Loucy (cell line): ENCODE measurements at regions not wholly inside any gene's neighbourhood (a gene's known extent, or its start where the extent isn't known, plus 50 kb on each side); places are given as distances from the start of the nearest gene placed in this dataset.

Source experiments
- H2AFZ ChIP-seq: fragments of 200-600 bp; sonication (generic); 2 replicates; pipeline ENCODE4 v1.6.0; 2016; ENCODE audit warnings: antibody characterized with exemption, mild to moderate bottlenecking, low read length, moderate library complexity
- H3F3A ChIP-seq: fragments of 200-600 bp; 2 replicates; pipeline ENCODE4 v1.6.0; 2016; ENCODE audit warnings: antibody characterized with exemption, low read depth, mild to moderate bottlenecking
- H3K27me3 ChIP-seq: fragments of 200-600 bp; sonication (generic); 2 replicates; pipeline ENCODE4 v1.6.1; 2014; ENCODE audit warnings: low read length, mild to moderate bottlenecking; ENCODE audit not compliant: insufficient read depth, poor library complexity, severe bottlenecking
- H3K36me3 ChIP-seq: fragments of 200-600 bp; sonication (generic); 2 replicates; pipeline ENCODE4 v1.6.1; 2016; ENCODE audit warnings: low read length; ENCODE audit not compliant: insufficient read depth
- H3K4me1 ChIP-seq: fragments of 200-600 bp; sonication (generic); 2 replicates; pipeline ENCODE4 v1.5.1; 2014; ENCODE audit warnings: low read length, mild to moderate bottlenecking; ENCODE audit not compliant: insufficient read depth, poor library complexity, severe bottlenecking
- H3K4me2 ChIP-seq: fragments of 200-600 bp; sonication (generic); 2 replicates; pipeline ENCODE4 v1.6.0; 2014; ENCODE audit warnings: antibody characterized with exemption, low read length, low read depth, mild to moderate bottlenecking; ENCODE audit not compliant: poor library complexity, severe bottlenecking
- H3K4me3 ChIP-seq: fragments of 200-600 bp; sonication (generic); 2 replicates; pipeline ENCODE4 v1.5.1; 2014; ENCODE audit warnings: low read length, mild to moderate bottlenecking, mixed read lengths; ENCODE audit not compliant: poor library complexity, severe bottlenecking
- H3K79me2 ChIP-seq: fragments of 200-600 bp; sonication (generic); 2 replicates; pipeline ENCODE4 v1.6.1; 2014; ENCODE audit warnings: low read length; ENCODE audit not compliant: insufficient read depth
- H3K9ac ChIP-seq: fragments of 200-600 bp; sonication (generic); 2 replicates; pipeline ENCODE4 v1.6.0; 2014; ENCODE audit warnings: mild to moderate bottlenecking, low read depth, low read length, moderate library complexity; ENCODE audit not compliant: poor library complexity, severe bottlenecking
- H3K9me2 ChIP-seq: fragments of 200-600 bp; sonication (generic); replicated peaks from 2 replicates; pipeline ENCODE4 v1.6.1; 2016; ENCODE audit warnings: low read depth, low read length, mixed read lengths
- H3K9me3 ChIP-seq: fragments of 200-600 bp; sonication (generic); 2 replicates; pipeline ENCODE4 v1.6.1; 2014; ENCODE audit warnings: mild to moderate bottlenecking, antibody characterized with exemption, low read length, low read depth; ENCODE audit not compliant: insufficient read depth
- H4K20me1 ChIP-seq: fragments of 200-600 bp; sonication (generic); 2 replicates; pipeline ENCODE4 v1.6.0; 2014; ENCODE audit warnings: antibody characterized with exemption, low read length, mild to moderate bottlenecking; ENCODE audit not compliant: insufficient read depth, poor library complexity, severe bottlenecking
- CTCF ChIP-seq: fragments of 200-600 bp; sonication (generic); conservative IDR thresholded peaks from 2 replicates; pipeline ENCODE4 v1.5.1; 2014; ENCODE audit warnings: mild to moderate bottlenecking, antibody characterized with exemption, low read length
- EZH2phosphoT487 ChIP-seq: fragments of 200-600 bp; IDR thresholded peaks from 2 replicates; pipeline ENCODE4 v1.6.1; 2018; ENCODE audit warnings: antibody characterized with exemption, mild to moderate bottlenecking, moderate library complexity, borderline replicate concordance

GRCh38 chr9:105069696-105070095, 141.7 kb upstream of the ABCA1 start:
- no peaks in the 10 kb centered on the region for H3K9me3 ChIP-seq
- H3K9ac ChIP-seq, result no peak overlapping the region
- no peaks in the 10 kb centered on the region for H3K9me2 ChIP-seq
- no peaks in the 10 kb centered on the region for H3K27me3 ChIP-seq
- no peak overlapping the region for H3K4me3 ChIP-seq
- peaks cover 14% of the 10 kb centered on the region for H3K4me1 ChIP-seq
- TF ChIP-seq EZH2phosphoT487, result no peak
- no peak for TF ChIP-seq CTCF
- no peaks in the 10 kb centered on the region for H3K36me3 ChIP-seq
- H3K4me2 ChIP-seq, result no peak overlapping the region
- no peaks in the 10 kb centered on the region for H4K20me1 ChIP-seq
- no peaks in the 10 kb centered on the region for H3K79me2 ChIP-seq
- no peak overlapping the region for H2AFZ ChIP-seq
- no peaks in the 10 kb centered on the region for H3F3A ChIP-seq

GRCh38 chr9:105070176-105070575, 142.2 kb upstream of the ABCA1 start:
- Histone ChIP-seq H3K36me3 (no peaks in the 10 kb centered on the region), H3K79me2 (no peaks in the 10 kb centered on the region), H3K4me2 (no peak overlapping the region), H3K9ac (no peak overlapping the region), H4K20me1 (no peaks in the 10 kb centered on the region), H3K4me3 (no peak overlapping the region), H3K9me3 (no peaks in the 10 kb centered on the region), H3K4me1 (peaks cover 14% of the 10 kb centered on the region), H2AFZ (no peak overlapping the region), H3K27me3 (no peaks in the 10 kb centered on the region), H3F3A (no peaks in the 10 kb centered on the region), H3K9me2 (no peaks in the 10 kb centered on the region)
- TF ChIP-seq CTCF, result no peak
- no peak for TF ChIP-seq EZH2phosphoT487

- H3K4me1 ChIP-seq, result peaks cover 7% of the 10 kb centered on the region
- no peaks in the 10 kb centered on the region for H4K20me1 ChIP-seq
- H3K4me3 ChIP-seq, result no peak overlapping the region
- H3K36me3 ChIP-seq, result no peaks in the 10 kb centered on the region
- TF ChIP-seq CTCF (no peak), EZH2phosphoT487 (no peak)
- H3K9me2 ChIP-seq, result no peaks in the 10 kb centered on the region
- no peak overlapping the region for H2AFZ ChIP-seq
- H3K27me3 ChIP-seq, result no peaks in the 10 kb centered on the region
- H3K79me2 ChIP-seq, result no peaks in the 10 kb centered on the region
- H3F3A ChIP-seq, result no peaks in the 10 kb centered on the region
- no peak overlapping the region for H3K4me2 ChIP-seq
- H3K9ac ChIP-seq, result no peak overlapping the region
- no peaks in the 10 kb centered on the region for H3K9me3 ChIP-seq
Observed at GRCh38 chr9:105072476-105072875, 144.5 kb upstream of the ABCA1 start.
